SK-N-SH treated with all-trans-retinoic acid at 6 μM for 48 hours (cell line): ENCODE measurements at regions not wholly inside any gene's neighbourhood (a gene's known extent, or its start where the extent isn't known, plus 50 kb on each side); places are given as distances from the start of the nearest gene placed in this dataset.

Experiments used
- ATAC-seq: fragments of 200-7000 bp; cut with Tn5 transposase; 3 replicates; pipeline ENCODE4 v1.9.1; 2020; ENCODE audit warnings: mild to moderate bottlenecking, moderate library complexity
- ARNTL ChIP-seq: fragments of 450-650 bp; formaldehyde crosslinking; IDR thresholded peaks from 2 replicates; pipeline ENCODE4 v1.5.0; 2020; ENCODE audit warnings: low read depth, mild to moderate bottlenecking, moderate library complexity, borderline replicate concordance
- BACH2 ChIP-seq: fragments of 250-450 bp; sonication (Bioruptor Pico); IDR thresholded peaks from 2 replicates; pipeline ENCODE4 v1.9.0; 2021; ENCODE audit warnings: mild to moderate bottlenecking, borderline replicate concordance
- CSDC2 ChIP-seq: fragments of 250-450 bp; sonication (Bioruptor Pico); IDR thresholded peaks from 2 replicates; pipeline ENCODE4 v1.5.0; 2020; ENCODE audit warnings: mild to moderate bottlenecking, moderate library complexity
- CSRNP3 ChIP-seq: fragments of 250-450 bp; sonication (Bioruptor Pico); IDR thresholded peaks from 2 replicates; pipeline ENCODE4 v1.5.1; 2021; ENCODE audit warnings: mild to moderate bottlenecking, moderate library complexity
- GLIS3 ChIP-seq: fragments of 250-450 bp; sonication (Bioruptor Pico); IDR thresholded peaks from 2 replicates; pipeline ENCODE4 v1.5.0; 2020; ENCODE audit warnings: mild to moderate bottlenecking, moderate library complexity
- ISL1 ChIP-seq: fragments of 250-450 bp; sonication (Bioruptor Pico); IDR thresholded peaks from 2 replicates; pipeline ENCODE4 v2.1.2; 2022; ENCODE audit warnings: mild to moderate bottlenecking, moderate library complexity
- PATZ1 ChIP-seq: fragments of 250-450 bp; sonication (Bioruptor Pico); IDR thresholded peaks from 2 replicates; pipeline ENCODE4 v1.8.0; 2020; ENCODE audit warnings: mild to moderate bottlenecking, moderate library complexity, borderline replicate concordance
- POU6F1 ChIP-seq: fragments of 250-450 bp; sonication (Bioruptor Pico); IDR thresholded peaks from 2 replicates; pipeline ENCODE4 v1.8.0; 2021; ENCODE audit warnings: low read depth, mild to moderate bottlenecking, moderate library complexity, borderline replicate concordance
- PPARA ChIP-seq: fragments of 250-450 bp; sonication (Bioruptor Pico); IDR thresholded peaks from 2 replicates; pipeline ENCODE4 v1.5.0; 2020; ENCODE audit warnings: mild to moderate bottlenecking, borderline replicate concordance
- RARB ChIP-seq: fragments of 250-450 bp; sonication (Bioruptor Pico); IDR thresholded peaks from 2 replicates; pipeline ENCODE4 v1.8.0; 2021; ENCODE audit warnings: mild to moderate bottlenecking, moderate library complexity
- SNAI2 ChIP-seq: fragments of 250-450 bp; sonication (Bioruptor Pico); IDR thresholded peaks from 2 replicates; pipeline ENCODE4 v1.5.0; 2020; ENCODE audit warnings: mild to moderate bottlenecking, moderate library complexity
- TCF4 ChIP-seq: fragments of 250-450 bp; sonication (Bioruptor Pico); IDR thresholded peaks from 2 replicates; pipeline ENCODE4 v1.8.0; 2021; ENCODE audit warnings: mild to moderate bottlenecking, moderate library complexity, borderline replicate concordance
- TOX ChIP-seq: fragments of 250-450 bp; sonication (Bioruptor Pico); IDR thresholded peaks from 2 replicates; pipeline ENCODE4 v1.8.0; 2021; ENCODE audit warnings: mild to moderate bottlenecking, moderate library complexity, borderline replicate concordance
- TSHZ2 ChIP-seq: fragments of 250-450 bp; sonication (Bioruptor Pico); IDR thresholded peaks from 2 replicates; pipeline ENCODE4 v1.5.0; 2020; ENCODE audit warnings: mild to moderate bottlenecking, moderate library complexity
- ZC3H10 ChIP-seq: fragments of 250-450 bp; sonication (Bioruptor Pico); IDR thresholded peaks from 2 replicates; pipeline ENCODE4 v1.5.1; 2021; ENCODE audit warnings: mild to moderate bottlenecking, moderate library complexity
- ZFP3 ChIP-seq: fragments of 250-450 bp; sonication (Bioruptor Pico); IDR thresholded peaks from 2 replicates; pipeline ENCODE4 v1.5.0; 2020; ENCODE audit warnings: mild to moderate bottlenecking, moderate library complexity
- ZFP30 ChIP-seq: fragments of 450-650 bp; formaldehyde crosslinking; IDR thresholded peaks from 2 replicates; pipeline ENCODE4 v1.5.0; 2022; ENCODE audit warnings: mild to moderate bottlenecking, moderate library complexity
- ZNF565 ChIP-seq: fragments of 450-650 bp; formaldehyde crosslinking; conservative IDR thresholded peaks from 2 replicates; pipeline ENCODE4 v1.5.0; 2020; ENCODE audit warnings: low read depth, mild to moderate bottlenecking, moderate library complexity
- ZNF70 ChIP-seq: fragments of 450-650 bp; formaldehyde crosslinking; IDR thresholded peaks from 2 replicates; pipeline ENCODE4 v1.5.0; 2020; ENCODE audit warnings: mild to moderate bottlenecking, moderate library complexity
- TF ChIP-seq, protein P1 (sequence below): fragments of 250-450 bp; sonication (Bioruptor Pico); IDR thresholded peaks from 2 replicates; pipeline ENCODE4 v1.5.1; 2020; ENCODE audit warnings: low read depth, mild to moderate bottlenecking, moderate library complexity

DNA sequence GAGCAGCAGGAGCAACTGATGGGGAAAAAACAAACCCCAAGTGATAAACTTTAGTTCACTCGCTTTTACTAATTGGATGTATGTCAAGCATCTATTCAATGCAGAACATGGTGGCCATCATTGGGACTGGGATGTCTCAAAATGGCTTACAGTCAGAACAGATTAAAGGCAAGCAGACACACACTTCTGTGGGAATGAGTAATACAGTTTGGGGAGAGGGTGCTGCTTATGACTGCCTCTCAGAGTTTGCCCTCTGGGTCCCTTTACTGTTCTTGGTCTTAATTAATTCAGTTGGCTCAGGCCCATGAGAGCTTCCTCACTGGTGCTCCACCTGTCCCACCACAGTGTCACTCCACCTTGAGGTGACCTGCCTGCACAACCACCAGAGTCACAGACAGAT is 119.5 kb downstream of the TBX19 start:
- no peak for ATAC-seq
- no peak for TF ChIP-seq TOX (CRISPR knock-in tag)
- TF ChIP-seq ZC3H10 (CRISPR knock-in tag): no peak
- TF ChIP-seq TCF4 (CRISPR knock-in tag): no peak
- no peak for TF ChIP-seq ZNF565
- no peak for TF ChIP-seq ZNF70
- TF ChIP-seq ZFP30 (CRISPR knock-in tag): no peak
- TF ChIP-seq ISL1: no peak
- no peak for TF ChIP-seq ARNTL (CRISPR knock-in tag)
- no peak for TF ChIP-seq CSDC2 (CRISPR knock-in tag)

GRCh38 chr1:168397806-168398205 is 117.1 kb downstream of the TBX19 start:
- ATAC-seq: no peak
- no peak for TF ChIP-seq TCF4 (CRISPR knock-in tag)
- TF ChIP-seq ZC3H10 (CRISPR knock-in tag): no peak
- TF ChIP-seq ZFP3 (CRISPR knock-in tag): no peak
- TF ChIP-seq POU6F1 (CRISPR knock-in tag): no peak
- TF ChIP-seq BACH2 (CRISPR knock-in tag): no peak
- no peak for TF ChIP-seq RARB (CRISPR knock-in tag)
- no peak for TF ChIP-seq ISL1
- TF ChIP-seq TOX (CRISPR knock-in tag): no peak
- no peak for TF ChIP-seq SNAI2 (CRISPR knock-in tag)
- TF ChIP-seq PATZ1 (CRISPR knock-in tag): no peak
- no peak for TF ChIP-seq CSRNP3 (CRISPR knock-in tag)
- no peak for TF ChIP-seq ZNF70
- TF ChIP-seq ZFP30 (CRISPR knock-in tag): no peak
- TF ChIP-seq ZNF565: no peak
- TF ChIP-seq CSDC2 (CRISPR knock-in tag): no peak
- TF ChIP-seq, protein P1, sequence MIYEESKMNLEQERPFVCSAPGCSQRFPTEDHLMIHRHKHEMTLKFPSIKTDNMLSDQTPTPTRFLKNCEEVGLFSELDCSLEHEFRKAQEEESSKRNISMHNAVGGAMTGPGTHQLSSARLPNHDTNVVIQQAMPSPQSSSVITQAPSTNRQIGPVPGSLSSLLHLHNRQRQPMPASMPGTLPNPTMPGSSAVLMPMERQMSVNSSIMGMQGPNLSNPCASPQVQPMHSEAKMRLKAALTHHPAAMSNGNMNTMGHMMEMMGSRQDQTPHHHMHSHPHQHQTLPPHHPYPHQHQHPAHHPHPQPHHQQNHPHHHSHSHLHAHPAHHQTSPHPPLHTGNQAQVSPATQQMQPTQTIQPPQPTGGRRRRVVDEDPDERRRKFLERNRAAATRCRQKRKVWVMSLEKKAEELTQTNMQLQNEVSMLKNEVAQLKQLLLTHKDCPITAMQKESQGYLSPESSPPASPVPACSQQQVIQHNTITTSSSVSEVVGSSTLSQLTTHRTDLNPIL (CRISPR knock-in tag): no peak
- TF ChIP-seq ARNTL (CRISPR knock-in tag): no peak
- no peak for TF ChIP-seq PPARA
- TF ChIP-seq GLIS3 (CRISPR knock-in tag): no peak
- no peak for TF ChIP-seq TSHZ2 (CRISPR knock-in tag)

- peak; percentile 12 for ATAC-seq
- TF ChIP-seq ZNF70 (no peak), ZC3H10 (CRISPR knock-in tag) (0 out of 2 replicates have a peak, but pooled peaks have one; percentile 65)
Observed at GRCh38 chr1:168396940-168397684, 116.4 kb downstream of the TBX19 start.
